ENCODE measurements at regions not wholly inside any gene's neighbourhood (a gene's known extent, or its start where the extent isn't known, plus 50 kb on each side); places are given as distances from the start of the nearest gene placed in this dataset.

GRCh38 chr5:114657342-114658130, 295.7 kb downstream of the KCNN2 start:
- TF ChIP-seq CTCF (IDR thresholded peaks at IDR 0.05; ENCODE audit: control extremely low read depth in 1 of 3, insufficient read depth in 1 of 3, low read depth in 1 of 3, low read length in 3 of 3) (no peak), POLR2AphosphoS5 (IDR thresholded peaks at IDR 0.05; ENCODE audit: low read depth, low read length) (no peak), YY1 (IDR thresholded peaks at IDR 0.05; ENCODE audit: low read depth, low read length) (no peak)

Data from H1 (cell line).